ENCODE measurements at regions not wholly inside any gene's neighbourhood (a gene's known extent, or its start where the extent isn't known, plus 50 kb on each side); places are given as distances from the start of the nearest gene placed in this dataset.
A peak's percentile ranks its signal among the peaks of the same experiment; 100 is the strongest.

DNA sequence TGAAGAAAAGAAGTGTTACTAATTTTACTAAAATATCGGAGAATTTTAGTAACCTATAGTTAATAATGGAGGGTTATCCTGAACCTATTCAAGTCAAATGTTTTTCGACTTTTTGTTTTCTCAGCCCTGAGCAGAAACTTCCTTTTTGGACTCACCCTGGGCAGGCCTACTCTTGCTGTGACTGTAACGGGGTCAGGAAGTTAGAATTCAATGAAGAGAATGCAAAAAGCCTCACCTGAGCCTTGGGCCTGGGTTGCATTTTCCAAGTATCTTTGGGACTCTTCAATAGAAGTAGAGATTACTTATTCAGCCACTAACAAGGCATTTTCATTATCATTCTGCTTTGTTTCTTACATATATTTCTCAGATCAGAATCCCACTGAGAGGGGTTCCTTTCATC, 405.3 kb downstream of the TLR4 start:
- no peak overlapping the region for H3K4me3 ChIP-seq
- no peak for ATAC-seq (replicated peaks in 6 of 8)
- in situ Hi-C loops (cut with MboI; ENCODE audit: low pct_unique_long_range_greater_than_20kb in 2 of 9, low sequenced_read_pairs in 9 of 9, unreplicated experiment in 9 of 9): no loop called here
- peaks cover 6 to 17% of the 10 kb centered on the region in 2 donors for H3K4me1 ChIP-seq (replicated peaks in 1 of 2)
- H3K27ac ChIP-seq: no peak overlapping the region
- 0 to 100% (median 56%) methylated on average over 1 to 3 of the region's 3 CpGs for WGBS, 10 experiments

DNA sequence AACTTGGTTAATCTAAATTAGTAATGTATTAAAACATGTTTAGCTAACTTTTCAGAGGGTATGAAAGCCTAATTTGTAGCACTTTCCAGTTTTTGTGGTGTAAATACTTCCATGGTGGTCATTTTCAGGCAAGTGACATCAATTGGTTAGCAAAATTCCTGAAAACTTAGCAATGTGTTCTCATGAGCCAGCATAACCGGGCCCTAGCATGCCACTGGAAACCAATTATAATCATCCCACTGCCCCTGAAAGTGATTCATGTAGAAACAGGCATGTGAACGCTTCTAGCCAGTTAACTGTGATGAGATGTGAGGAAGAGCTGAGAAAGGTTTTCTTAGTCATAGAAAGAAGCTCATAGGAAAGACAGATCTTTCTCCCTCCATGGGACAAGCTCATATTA, 417.2 kb downstream of the TLR4 start:
- H3K4me1 ChIP-seq (replicated peaks in 1 of 2): peaks cover 9% of the 10 kb centered on the region in 2 donors
- 0 to 71% (median 27%) methylated on average over 1 to 2 of the region's 2 CpGs; no CpG with 5 or more reads in 4 of the 10 experiments for WGBS, 10 experiments
- no peak overlapping the region for H3K27ac ChIP-seq
- ATAC-seq (replicated peaks in 6 of 8): no peak
- no peak overlapping the region for H3K4me3 ChIP-seq
- in situ Hi-C loops (cut with MboI; ENCODE audit: low pct_unique_long_range_greater_than_20kb in 2 of 9, low sequenced_read_pairs in 9 of 9, unreplicated experiment in 9 of 9): no loop called here

DNA sequence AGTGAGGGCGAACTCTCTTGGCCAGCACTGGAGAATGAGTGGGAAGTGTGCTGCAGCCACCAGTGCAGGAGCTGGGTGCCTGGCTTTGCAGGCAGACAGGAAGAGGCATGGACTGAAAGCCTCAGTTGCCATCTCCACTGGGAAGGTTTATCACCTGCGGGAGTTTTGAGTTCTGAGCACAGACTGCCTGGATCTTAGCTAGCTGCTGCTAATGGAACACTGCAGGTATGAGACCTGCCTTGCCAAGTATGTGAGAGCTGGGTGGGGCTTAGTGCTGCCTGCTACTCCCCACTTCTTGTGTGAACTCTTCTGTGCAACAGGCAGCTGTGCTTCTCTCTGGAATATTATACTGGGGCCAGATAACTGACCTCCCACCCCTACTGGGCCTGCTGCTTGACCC, 424.1 kb downstream of the TLR4 start:
- H3K4me1 ChIP-seq (replicated peaks in 1 of 2): no peaks in the 10 kb centered on the region
- in situ Hi-C loops (cut with MboI; ENCODE audit: low pct_unique_long_range_greater_than_20kb in 2 of 9, low sequenced_read_pairs in 9 of 9, unreplicated experiment in 9 of 9): no loop called here
- no peak for ATAC-seq (replicated peaks in 6 of 8)
- 0 to 100% (median 80%) methylated on average over 1 to 2 of the region's 2 CpGs; no CpG with 5 or more reads in 5 of the 10 experiments for WGBS, 10 experiments
- H3K27ac ChIP-seq: no peak overlapping the region
- no peak overlapping the region for H3K4me3 ChIP-seq

DNA sequence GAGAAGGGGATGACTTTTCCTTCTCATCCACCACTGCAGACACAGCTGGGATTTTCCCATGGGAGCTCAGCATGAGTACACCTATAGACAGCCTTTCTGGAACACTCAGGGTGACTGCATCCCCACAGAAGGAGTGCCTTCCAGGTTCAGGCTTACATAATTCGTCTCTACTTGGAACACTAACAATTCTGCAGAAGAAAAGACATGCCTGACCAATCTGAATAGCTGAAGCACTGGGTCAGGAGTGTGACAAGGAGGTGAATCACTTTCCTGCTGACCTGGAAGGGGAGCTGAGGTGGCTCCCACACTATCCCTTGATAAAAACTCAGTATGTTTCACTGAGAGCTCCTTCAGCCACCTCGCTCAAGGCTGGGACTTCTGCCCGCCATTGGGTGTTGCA, 425.3 kb downstream of the TLR4 start:
- ATAC-seq (replicated peaks in 6 of 8): no peak
- in situ Hi-C loops (cut with MboI; ENCODE audit: low pct_unique_long_range_greater_than_20kb in 2 of 9, low sequenced_read_pairs in 9 of 9, unreplicated experiment in 9 of 9): no loop called here
- no peak overlapping the region for H3K4me3 ChIP-seq
- WGBS, 10 experiments: 20 to 94% (median 32%) methylated on average over 1 to 3 of the region's 3 CpGs; no CpG with 5 or more reads in 6 of the 10 experiments
- H3K27ac ChIP-seq: no peak overlapping the region
- no peaks in the 10 kb centered on the region for H3K4me1 ChIP-seq (replicated peaks in 1 of 2)

DNA sequence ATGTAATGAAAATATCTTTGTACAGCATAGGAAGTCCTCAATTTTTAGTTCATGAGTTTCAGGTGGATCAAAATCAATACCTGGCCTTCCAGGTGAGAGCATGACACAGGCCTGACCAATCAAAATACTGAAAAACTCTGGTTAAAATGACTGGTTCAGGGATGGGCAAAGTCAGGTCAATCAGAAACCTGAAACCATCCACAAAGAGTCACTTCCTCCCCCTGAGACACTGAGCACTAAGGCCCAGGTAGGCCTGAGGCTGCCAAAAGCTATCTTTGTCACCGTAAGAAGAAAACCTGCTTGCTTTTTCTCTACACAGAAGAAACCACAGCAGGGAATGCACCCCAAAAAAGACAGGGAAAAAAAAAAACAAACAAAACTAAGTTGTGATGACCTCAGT, 444.8 kb downstream of the TLR4 start:
- Histone ChIP-seq H3K4me1 (replicated peaks in 1 of 2) (no peaks in the 10 kb centered on the region), H3K27ac (no peak overlapping the region), H3K4me3 (no peak overlapping the region)
- no peak for ATAC-seq (replicated peaks in 6 of 8)
- WGBS, 10 experiments: 13 to 100% (median 73%) methylated on average over 1 of the region's 1 CpG; no CpG with 5 or more reads in 4 of the 10 experiments
- in situ Hi-C loops (cut with MboI; ENCODE audit: low pct_unique_long_range_greater_than_20kb in 2 of 9, low sequenced_read_pairs in 9 of 9, unreplicated experiment in 9 of 9): no loop called here

DNA sequence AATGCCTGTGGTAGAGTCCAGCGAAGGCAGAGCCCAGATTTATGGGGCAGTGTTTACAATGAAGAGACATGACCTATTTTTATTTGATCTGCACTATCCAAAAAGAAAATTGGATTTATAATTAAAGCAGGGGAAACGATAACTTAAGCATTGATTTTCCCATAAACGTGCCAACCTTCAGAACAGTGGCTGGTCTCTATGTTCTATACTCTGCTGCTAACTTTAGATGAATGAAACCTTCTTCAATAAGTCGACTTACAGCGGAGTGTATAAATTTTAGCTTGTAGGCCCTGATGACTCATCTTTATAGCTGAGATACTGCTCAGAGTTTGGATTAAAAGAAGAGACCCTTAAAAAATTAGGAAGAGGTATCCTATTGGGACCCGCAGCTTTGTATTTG, 452.6 kb downstream of the TLR4 start:
- peak in 5 of 8 experiments; percentile 21 to 94 (median 38) for ATAC-seq (replicated peaks in 6 of 8)
- Histone ChIP-seq H3K27ac (no peak overlapping the region), H3K4me3 (no peak overlapping the region), H3K4me1 (replicated peaks in 1 of 2) (peaks cover 0 to 8% of the 10 kb centered on the region in 2 donors)
- 0 to 82% (median 51%) methylated on average over 3 to 6 of the region's 6 CpGs; no CpG with 5 or more reads in 2 of the 10 experiments for WGBS, 10 experiments
- in situ Hi-C loops (cut with MboI; ENCODE audit: low pct_unique_long_range_greater_than_20kb in 2 of 9, low sequenced_read_pairs in 9 of 9, unreplicated experiment in 9 of 9): loop anchor here in 3 of 9 experiments (25.0 kb wide), 2 partner anchors 370 to 1205 kb away; partner anchors contain the start of gene BRINP1 (in 2 of the 3)

DNA sequence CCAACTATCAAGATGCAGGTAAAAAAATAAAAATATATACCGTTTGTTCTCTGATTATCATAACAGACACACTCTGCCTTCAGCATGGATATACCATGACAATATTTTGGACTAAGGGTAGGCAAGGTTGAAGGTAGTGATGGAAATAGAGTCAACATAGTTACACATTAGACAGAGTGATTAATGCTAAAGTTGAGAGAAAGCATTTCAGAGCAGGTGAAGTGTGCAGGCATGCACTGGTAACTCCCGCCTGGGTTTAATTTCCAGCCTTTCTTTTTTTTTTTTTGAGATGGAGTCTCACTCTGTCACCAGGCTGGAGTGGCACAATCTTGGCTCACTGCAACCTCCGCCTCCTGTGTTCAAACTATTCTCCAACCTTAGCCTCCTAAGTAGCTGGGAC, 458.5 kb downstream of the TLR4 start:
- Histone ChIP-seq H3K4me1 (replicated peaks in 1 of 2) (peaks cover 0 to 1% of the 10 kb centered on the region in 2 donors), H3K4me3 (no peak overlapping the region), H3K27ac (no peak overlapping the region)
- no peak for ATAC-seq (replicated peaks in 6 of 8)
- in situ Hi-C loops (cut with MboI; ENCODE audit: low pct_unique_long_range_greater_than_20kb in 2 of 9, low sequenced_read_pairs in 9 of 9, unreplicated experiment in 9 of 9): loop anchor here in 3 of 9 experiments (25.0 kb wide), 2 partner anchors 375 to 1200 kb away; partner anchors contain the start of gene BRINP1 (in 2 of the 3)
- 0 to 100% (median 89%) methylated on average over 1 to 3 of the region's 3 CpGs; no CpG with 5 or more reads in 1 of the 10 experiments for WGBS, 10 experiments

DNA sequence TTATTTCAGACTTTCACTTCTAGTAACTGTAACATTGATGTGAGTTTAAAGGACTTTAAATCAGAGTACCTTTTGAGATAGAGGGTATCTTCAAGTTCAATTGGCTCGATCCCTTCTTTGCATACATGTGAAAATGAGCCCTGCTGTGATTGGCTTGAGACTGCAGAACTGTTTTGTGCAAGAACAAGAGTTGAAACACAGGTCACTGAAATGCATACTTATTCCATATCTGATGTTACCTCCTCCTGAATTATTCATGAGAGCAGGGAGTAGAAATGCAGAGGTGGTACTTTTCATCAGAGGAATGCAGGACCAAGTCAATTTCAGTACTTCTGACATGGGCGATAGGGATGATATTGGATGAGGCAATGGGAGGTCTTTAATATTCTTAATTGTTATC, 459.5 kb downstream of the TLR4 start:
- ATAC-seq (replicated peaks in 6 of 8): peak in 4 of 8 experiments; percentile 37 to 91 (median 76)
- Histone ChIP-seq H3K4me3 (no peak overlapping the region), H3K27ac (no peak overlapping the region), H3K4me1 (replicated peaks in 1 of 2) (no peaks in the 10 kb centered on the region)
- 8 to 100% (median 75%) methylated on average over 1 to 2 of the region's 2 CpGs; no CpG with 5 or more reads in 1 of the 10 experiments for WGBS, 10 experiments
- in situ Hi-C loops (cut with MboI; ENCODE audit: low pct_unique_long_range_greater_than_20kb in 2 of 9, low sequenced_read_pairs in 9 of 9, unreplicated experiment in 9 of 9): loop anchor here in 3 of 9 experiments (25.0 kb wide), 2 partner anchors 376 to 1199 kb away; partner anchors contain the start of gene BRINP1 (in 2 of the 3)

DNA sequence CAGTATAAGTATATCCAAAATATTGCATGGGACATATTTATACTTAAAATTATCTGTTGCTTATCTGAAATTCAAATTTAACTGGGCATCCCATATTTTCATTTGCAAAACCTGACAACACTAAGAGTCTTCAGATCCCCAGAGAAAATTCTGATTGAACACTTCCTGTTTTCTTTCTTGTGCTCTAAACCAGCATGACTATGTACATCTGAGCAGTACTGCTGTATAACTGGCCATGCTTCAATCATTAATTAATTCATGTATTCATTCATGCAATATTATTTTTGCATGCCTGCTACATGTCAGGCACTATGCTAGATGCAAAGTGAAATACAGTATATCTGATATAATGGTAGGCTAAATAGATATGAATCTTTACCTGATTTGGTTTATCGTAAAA, 461.2 kb downstream of the TLR4 start:
- no peak overlapping the region for H3K27ac ChIP-seq

DNA sequence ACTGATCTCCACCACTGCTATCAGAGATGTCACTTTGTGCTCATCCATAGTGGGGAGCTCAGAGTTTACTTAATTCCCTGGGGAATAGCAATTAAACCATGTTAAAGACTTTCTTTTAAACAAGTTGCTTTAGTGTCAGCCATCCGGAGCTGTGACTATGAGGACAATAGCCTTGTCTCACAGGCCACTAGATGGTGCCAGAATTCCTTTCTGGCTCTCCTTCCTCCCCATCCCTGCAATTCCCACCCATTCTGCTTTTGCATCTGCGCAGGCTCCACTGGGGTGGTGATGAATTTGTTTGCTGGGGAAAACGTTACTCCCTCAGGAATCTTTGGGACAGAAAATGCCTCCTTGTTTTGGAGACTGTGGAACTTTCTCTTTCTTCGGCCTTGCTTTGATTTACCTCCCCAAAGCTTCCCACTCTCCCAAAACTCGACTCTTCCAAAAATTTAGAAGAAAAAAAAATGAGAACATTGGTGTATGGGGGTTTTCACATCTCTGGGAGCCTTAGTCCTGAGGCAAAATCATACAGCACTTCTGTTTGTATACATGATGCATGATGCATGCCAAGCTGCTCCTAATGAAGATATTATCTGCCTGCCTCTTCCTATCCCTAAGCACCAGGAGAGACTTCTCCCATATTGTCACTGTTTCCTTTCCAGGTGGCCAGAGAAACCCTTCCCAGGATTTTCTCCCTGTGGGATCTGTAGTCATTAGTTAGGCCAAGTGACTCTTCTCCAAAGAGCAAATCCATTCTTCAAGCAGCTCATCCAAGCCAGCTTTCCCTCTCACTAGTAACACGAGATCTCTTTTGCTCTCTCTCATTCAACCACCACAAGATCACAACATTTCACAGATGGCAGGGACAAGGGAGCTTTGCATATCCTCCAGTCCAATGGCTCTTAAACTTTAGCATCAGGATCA, 466.1 kb downstream of the TLR4 start:
- peak; percentile 69 to 98 (median 88) for ATAC-seq (replicated peaks in 6 of 8)
- 0 to 61% (median 29%) methylated on average over 1 to 5 of the region's 6 CpGs for WGBS, 10 experiments

More for the DNA sequence above, 461.2 kb downstream of the TLR4 start:
- 0 to 94% (median 51%) methylated on average over 1 of the region's 1 CpG; no CpG with 5 or more reads in 6 of the 10 experiments for WGBS, 10 experiments
- Histone ChIP-seq H3K4me1 (replicated peaks in 1 of 2) (peaks cover 0 to 5% of the 10 kb centered on the region in 2 donors), H3K4me3 (no peak overlapping the region)
- in situ Hi-C loops (cut with MboI; ENCODE audit: low pct_unique_long_range_greater_than_20kb in 2 of 9, low sequenced_read_pairs in 9 of 9, unreplicated experiment in 9 of 9): loop anchor here in 3 of 9 experiments (25.0 kb wide), 2 partner anchors 378 to 1197 kb away; partner anchors contain the start of gene BRINP1 (in 2 of the 3)
- peak in 2 of 8 experiments; percentile 31 to 67 for ATAC-seq (replicated peaks in 6 of 8)

DNA sequence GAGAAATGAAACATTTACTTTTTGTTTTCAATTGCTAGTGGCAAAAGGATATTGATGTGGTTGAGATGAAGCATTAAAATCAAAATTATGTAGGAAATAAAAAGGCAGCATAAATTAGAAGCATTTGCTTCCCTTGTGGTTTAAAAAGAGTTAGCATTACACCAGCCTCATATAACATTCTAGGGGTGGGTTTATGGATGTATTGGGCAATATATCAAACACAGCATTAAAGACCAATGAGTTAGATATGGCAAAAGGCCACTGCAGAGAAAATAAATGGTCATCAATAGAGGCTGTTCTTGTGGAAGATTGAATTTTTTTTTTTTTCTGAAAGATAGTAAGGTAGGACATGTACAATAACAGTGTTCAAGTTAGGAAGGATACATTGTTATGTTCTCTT, 473.0 kb downstream of the TLR4 start:
- Histone ChIP-seq H3K27ac (no peak overlapping the region), H3K4me1 (replicated peaks in 1 of 2) (peaks cover 0 to 11% of the 10 kb centered on the region in 2 donors), H3K4me3 (no peak overlapping the region)
- in situ Hi-C loops (cut with MboI; ENCODE audit: low pct_unique_long_range_greater_than_20kb in 2 of 9, low sequenced_read_pairs in 9 of 9, unreplicated experiment in 9 of 9): no loop called here
- peak in 3 of 8 experiments; percentile 37 to 95 (median 51) for ATAC-seq (replicated peaks in 6 of 8)

More for the DNA sequence above, 466.1 kb downstream of the TLR4 start:
- H3K4me3 ChIP-seq: no peak overlapping the region
- in situ Hi-C loops (cut with MboI; ENCODE audit: low pct_unique_long_range_greater_than_20kb in 2 of 9, low sequenced_read_pairs in 9 of 9, unreplicated experiment in 9 of 9): loop anchor here in 3 of 9 experiments (25.0 kb wide), 2 partner anchors 383 to 1192 kb away; partner anchors contain the start of gene BRINP1 (in 2 of the 3)
- H3K4me1 ChIP-seq (replicated peaks in 1 of 2): peaks cover 4 to 5% of the 10 kb centered on the region in 2 donors
- no peak overlapping the region for H3K27ac ChIP-seq

DNA sequence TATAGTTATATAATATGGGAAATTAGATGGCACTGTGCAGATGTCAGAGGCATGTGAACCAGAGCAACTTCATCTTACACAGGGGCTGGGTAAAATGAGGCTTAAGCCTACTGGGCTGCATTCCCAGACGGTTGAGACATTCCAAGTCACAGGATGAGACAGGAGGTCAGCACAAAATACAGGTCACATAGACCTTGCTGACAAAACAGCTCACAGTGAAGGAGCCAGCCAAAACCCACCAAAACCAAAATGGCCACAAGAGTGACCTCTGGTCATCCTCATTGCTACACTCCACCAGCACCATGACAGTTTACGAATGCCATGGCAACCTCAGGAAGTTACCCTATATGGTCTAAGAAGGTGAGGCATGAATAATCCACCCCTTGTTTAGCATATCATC, 479.4 kb downstream of the TLR4 start:
- ATAC-seq (replicated peaks in 6 of 8): no peak
- no peak overlapping the region for H3K27ac ChIP-seq
- in situ Hi-C loops (cut with MboI; ENCODE audit: low pct_unique_long_range_greater_than_20kb in 2 of 9, low sequenced_read_pairs in 9 of 9, unreplicated experiment in 9 of 9): no loop called here
- 14 to 100% (median 93%) methylated on average over 1 to 2 of the region's 2 CpGs; no CpG with 5 or more reads in 5 of the 10 experiments for WGBS, 10 experiments
- no peaks in the 10 kb centered on the region for H3K4me1 ChIP-seq (replicated peaks in 1 of 2)
- H3K4me3 ChIP-seq: no peak overlapping the region

DNA sequence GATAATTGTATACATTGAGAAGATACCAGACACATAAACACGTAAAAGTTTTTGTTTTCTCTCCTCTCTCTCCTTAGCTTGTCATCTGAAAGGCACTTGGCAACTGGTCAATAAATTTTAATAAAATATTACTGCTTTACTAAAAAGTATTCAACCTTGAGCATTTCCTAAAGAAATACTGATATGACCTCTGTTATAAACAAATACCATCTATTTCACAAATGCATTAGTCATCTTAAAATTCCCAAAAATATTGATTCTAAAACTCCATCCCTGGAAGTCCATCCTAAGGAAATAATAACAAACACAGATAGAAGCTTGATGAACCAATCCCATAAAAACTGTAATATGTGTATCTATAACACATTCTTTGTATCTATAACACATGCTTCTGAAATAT, 483.2 kb downstream of the TLR4 start:
- no peaks in the 10 kb centered on the region for H3K4me1 ChIP-seq (replicated peaks in 1 of 2)
- H3K27ac ChIP-seq: no peak overlapping the region
- in situ Hi-C loops (cut with MboI; ENCODE audit: low pct_unique_long_range_greater_than_20kb in 2 of 9, low sequenced_read_pairs in 9 of 9, unreplicated experiment in 9 of 9): no loop called here
- ATAC-seq (replicated peaks in 6 of 8): no peak
- no peak overlapping the region for H3K4me3 ChIP-seq
- WGBS, 10 experiments: 0 to 100% (median 86%) methylated on average over 1 of the region's 1 CpG

Data from motor neuron (in vitro differentiated cells).